Epithelial cell of proximal tubule (primary cell): ENCODE measurements at regions not wholly inside any gene's neighbourhood (a gene's known extent, or its start where the extent isn't known, plus 50 kb on each side); places are given as distances from the start of the nearest gene placed in this dataset.

Source experiments
- DNase-seq: peaks from one replicate; pipeline ENCODE4 v3.0.0-alpha.2; 2011; ENCODE audit warnings: low read depth
- H3K4me3 ChIP-seq: 2 replicates; pipeline ENCODE4 v1.5.1; 2011; ENCODE audit warnings: low read depth, mild to moderate bottlenecking, low read length
- TF ChIP-seq, protein P1 (sequence below): conservative IDR thresholded peaks from 2 replicates; pipeline ENCODE4 v1.5.1; 2012; ENCODE audit warnings: low read depth, mild to moderate bottlenecking, low read length

DNA sequence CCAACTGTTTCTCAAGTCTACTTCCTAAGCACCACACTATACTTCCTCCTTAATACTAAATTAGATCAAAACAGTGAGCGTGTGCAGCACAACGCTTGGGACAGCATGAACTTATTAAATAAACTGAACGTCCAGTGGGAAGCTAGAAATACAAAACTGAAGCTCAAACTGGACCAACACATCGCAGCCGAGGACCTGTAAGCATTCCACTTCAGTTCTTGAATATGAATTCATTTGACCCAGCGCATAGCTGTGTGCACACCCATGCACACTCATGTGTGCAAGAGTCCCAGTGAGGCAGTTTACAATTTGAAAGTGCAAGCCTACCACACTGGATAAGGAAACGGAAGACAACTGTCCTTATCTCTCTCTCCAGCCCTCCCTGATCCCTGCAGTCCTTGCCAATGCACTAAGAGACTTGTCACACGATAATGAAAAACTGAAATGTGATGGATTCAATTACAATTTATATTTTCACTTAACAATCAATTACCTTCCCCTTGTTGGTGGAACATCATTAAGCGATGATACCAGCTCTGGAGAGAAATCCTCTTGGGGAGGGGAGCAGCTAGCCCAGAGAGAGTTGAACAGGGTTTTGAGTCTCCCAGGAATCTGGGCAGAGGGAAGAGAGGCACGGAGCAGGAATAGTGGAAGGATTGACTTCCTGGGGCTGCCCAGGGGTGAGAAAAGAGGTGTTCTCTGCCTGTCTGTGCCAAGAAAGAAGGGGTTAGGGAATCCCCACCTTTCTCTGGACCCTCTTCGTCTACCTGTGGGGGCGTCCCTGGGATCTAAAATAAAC lies 186.5 kb upstream of the KLHL29 start:
- DNase-seq: no peak
- no peak overlapping the region for H3K4me3 ChIP-seq
- TF ChIP-seq, protein P1, sequence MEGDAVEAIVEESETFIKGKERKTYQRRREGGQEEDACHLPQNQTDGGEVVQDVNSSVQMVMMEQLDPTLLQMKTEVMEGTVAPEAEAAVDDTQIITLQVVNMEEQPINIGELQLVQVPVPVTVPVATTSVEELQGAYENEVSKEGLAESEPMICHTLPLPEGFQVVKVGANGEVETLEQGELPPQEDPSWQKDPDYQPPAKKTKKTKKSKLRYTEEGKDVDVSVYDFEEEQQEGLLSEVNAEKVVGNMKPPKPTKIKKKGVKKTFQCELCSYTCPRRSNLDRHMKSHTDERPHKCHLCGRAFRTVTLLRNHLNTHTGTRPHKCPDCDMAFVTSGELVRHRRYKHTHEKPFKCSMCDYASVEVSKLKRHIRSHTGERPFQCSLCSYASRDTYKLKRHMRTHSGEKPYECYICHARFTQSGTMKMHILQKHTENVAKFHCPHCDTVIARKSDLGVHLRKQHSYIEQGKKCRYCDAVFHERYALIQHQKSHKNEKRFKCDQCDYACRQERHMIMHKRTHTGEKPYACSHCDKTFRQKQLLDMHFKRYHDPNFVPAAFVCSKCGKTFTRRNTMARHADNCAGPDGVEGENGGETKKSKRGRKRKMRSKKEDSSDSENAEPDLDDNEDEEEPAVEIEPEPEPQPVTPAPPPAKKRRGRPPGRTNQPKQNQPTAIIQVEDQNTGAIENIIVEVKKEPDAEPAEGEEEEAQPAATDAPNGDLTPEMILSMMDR: no peak

DNA sequence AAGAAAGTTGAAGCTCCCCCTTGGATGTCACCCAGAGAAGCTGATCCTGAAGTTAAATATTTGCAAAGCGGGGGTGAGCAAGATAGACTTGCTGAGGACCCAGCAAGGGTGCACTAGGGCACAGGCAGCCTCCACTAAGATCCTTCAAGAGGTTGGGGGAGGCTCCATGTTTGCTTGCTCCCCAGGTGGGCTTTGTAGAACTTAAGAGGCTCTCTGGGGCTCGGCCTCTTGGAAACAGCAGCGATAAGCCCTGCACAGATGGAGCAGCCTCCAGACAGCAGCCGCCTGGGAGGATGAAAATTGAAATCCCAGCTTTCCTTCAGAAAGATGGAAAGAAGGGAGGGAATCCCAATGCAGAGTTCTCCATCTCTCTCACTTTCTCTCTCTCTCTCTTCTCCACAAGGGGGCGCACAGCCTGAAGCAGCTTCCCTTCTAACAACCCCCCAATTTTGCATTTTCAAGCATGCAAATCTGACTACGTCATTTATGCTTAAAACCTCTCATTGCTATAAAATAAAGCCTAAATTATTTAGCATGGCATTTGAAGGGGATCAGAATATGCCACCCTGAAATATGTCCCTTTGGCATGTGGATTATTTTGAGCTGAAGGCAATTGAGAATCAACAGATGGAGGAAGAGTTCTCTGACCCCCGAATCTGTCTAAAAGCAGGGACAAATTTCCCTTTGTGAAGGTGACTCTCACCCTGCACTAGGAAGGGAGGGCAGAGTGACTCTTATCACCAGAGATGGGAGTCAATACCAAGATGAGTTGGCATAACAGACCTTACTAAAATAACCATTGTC lies 185.7 kb upstream of the KLHL29 start:
- TF ChIP-seq, protein P1: peak; percentile 75
- no peak for DNase-seq

DNA sequence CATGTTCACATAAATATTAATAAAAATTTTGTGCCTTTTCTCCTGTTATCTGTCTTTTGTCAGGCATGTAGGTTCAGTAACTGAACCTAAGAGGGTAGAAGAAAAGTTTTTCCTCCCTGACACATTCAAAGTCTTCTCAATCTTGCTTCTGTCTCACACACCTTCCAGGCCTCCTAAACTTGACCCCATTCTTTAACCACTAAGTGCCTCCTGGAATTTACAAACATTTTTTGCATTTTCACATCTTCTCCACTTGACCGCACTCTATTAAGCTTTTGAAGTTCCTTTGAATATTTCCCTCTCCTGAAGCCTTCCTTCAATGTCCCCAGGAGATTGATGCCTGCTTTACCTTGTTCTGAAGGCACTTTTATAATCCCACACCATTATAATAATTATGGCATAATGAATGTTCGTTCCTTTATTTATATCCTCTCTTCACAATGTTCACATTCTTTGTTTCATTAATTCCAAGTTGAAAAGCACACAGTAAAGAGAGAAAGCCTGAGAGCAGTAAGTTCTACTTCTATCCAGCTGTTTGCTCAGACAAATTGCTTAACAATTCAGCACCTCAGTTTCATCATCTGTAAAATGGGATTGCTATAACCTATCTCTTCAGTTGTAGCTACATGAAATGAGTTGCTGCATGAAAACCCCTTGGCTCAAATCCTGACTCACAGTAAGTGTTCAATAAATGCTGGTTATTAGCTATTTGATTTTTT lies 184.8 kb upstream of the KLHL29 start:
- no peak for DNase-seq
- TF ChIP-seq, protein P1: no peak
- H3K4me3 ChIP-seq: no peak overlapping the region

More for the DNA sequence above, 185.7 kb upstream of the KLHL29 start:
- no peak overlapping the region for H3K4me3 ChIP-seq

DNA sequence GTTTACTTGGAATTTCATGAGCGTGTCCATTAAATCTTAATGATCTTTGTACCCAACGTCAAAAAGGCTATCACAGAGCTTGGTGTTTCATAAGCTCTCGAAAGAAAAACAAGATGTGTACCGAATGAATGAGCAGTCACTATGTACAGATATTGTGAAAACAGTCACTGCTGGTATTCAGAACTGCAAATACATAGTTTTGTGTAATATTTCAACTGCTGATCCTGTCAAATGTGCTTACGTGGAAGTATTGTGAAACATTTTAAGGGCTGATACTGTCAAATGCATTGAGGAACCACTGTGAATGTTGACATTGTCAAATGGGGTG lies 184.2 kb upstream of the KLHL29 start:
- no peak for DNase-seq
- TF ChIP-seq, protein P1: no peak

DNA sequence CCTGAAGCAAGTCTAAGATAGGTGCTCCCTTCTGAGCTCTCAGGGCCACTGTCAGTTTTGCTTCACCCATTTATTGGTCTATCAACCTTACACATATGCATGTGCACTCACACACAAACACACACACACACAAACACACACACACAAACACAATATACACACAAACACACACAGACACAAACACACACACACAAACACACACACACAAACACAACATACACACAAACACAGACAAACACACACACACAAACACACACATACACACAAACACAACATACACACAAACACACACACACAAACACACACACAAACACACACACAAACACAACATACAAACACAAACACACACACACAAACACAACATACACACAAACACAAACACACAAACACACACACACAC lies 181.6 kb upstream of the KLHL29 start:
- TF ChIP-seq, protein P1: no peak
- DNase-seq: no peak
- no peak overlapping the region for H3K4me3 ChIP-seq

More for the DNA sequence above, 184.2 kb upstream of the KLHL29 start:
- no peak overlapping the region for H3K4me3 ChIP-seq

DNA sequence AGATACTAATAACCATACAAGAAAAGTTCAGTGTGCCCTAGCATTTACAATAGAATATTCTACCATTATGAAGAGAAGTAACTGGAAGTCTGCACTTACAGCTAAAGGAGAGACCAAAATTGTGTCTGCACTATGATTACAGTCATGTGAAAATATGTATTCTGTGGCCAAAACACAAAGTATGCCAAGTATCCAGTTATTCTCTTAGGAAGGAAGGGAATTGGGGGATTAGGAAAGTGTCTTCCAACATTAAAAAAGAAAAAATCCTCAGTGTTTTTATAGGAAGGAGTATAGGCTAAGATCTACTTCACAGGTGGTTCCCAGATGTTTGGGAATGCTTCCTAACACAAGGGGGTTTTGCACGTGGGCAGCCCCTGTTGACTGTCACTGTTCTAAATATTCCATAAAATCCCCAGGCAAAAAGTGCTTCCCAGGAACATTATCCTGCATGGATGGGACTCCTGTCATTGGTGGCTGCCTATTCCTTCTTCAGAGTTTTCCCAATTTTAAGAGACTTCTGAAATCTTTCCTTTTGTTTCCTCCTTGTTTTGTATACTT lies 180.2 kb upstream of the KLHL29 start:
- H3K4me3 ChIP-seq: no peak overlapping the region
- no peak for DNase-seq
- TF ChIP-seq, protein P1: no peak
